MM.1S (cell line): ENCODE measurements at regions not wholly inside any gene's neighbourhood (a gene's known extent, or its start where the extent isn't known, plus 50 kb on each side); places are given as distances from the start of the nearest gene placed in this dataset.

Experiments
- DNase-seq: peaks from one replicate; pipeline ENCODE4 v3.0.0-alpha.2; 2015
- H2AFZ ChIP-seq: fragments of 300-600 bp; sonication (generic); 2 replicates; pipeline ENCODE4 v1.6.0; 2016; ENCODE audit warnings: antibody characterized with exemption, low read length
- H3F3A ChIP-seq: fragments of 300-600 bp; sonication (generic); 2 replicates; pipeline ENCODE4 v1.6.1; 2016; ENCODE audit warnings: mild to moderate bottlenecking, antibody characterized with exemption, low read length, moderate library complexity, mixed read lengths; ENCODE audit not compliant: insufficient read depth
- H3K27ac ChIP-seq: fragments of 300-600 bp; sonication (generic); 2 replicates; pipeline ENCODE4 v1.5.1; 2016; ENCODE audit warnings: mild to moderate bottlenecking, low read length
- H3K27me3 ChIP-seq: fragments of 300-600 bp; sonication (generic); replicated peaks from 2 replicates; pipeline ENCODE4 v1.6.0; 2016; ENCODE audit warnings: low read length; ENCODE audit not compliant: insufficient read depth
- H3K36me3 ChIP-seq: fragments of 300-600 bp; sonication (generic); replicated peaks from 2 replicates; pipeline ENCODE4 v1.6.1; 2016; ENCODE audit warnings: mild to moderate bottlenecking, low read length, mixed read lengths; ENCODE audit not compliant: insufficient read depth
- H3K4me1 ChIP-seq: fragments of 300-600 bp; sonication (generic); 2 replicates; pipeline ENCODE4 v1.6.1; 2016; ENCODE audit warnings: low read length, mixed read lengths
- H3K4me2 ChIP-seq: fragments of 300-600 bp; sonication (generic); 2 replicates; pipeline ENCODE4 v1.6.0; 2016; ENCODE audit warnings: low read depth, low read length
- H3K4me3 ChIP-seq: fragments of 300-600 bp; sonication (generic); 2 replicates; pipeline ENCODE4 v1.5.1; 2016; ENCODE audit warnings: low read length, mixed read lengths
- H3K79me2 ChIP-seq: fragments of 300-600 bp; sonication (generic); 2 replicates; pipeline ENCODE4 v1.6.1; 2016; ENCODE audit warnings: mixed run types, low read length, mixed read lengths
- H3K9ac ChIP-seq: fragments of 300-600 bp; sonication (generic); 2 replicates; pipeline ENCODE4 v1.6.1; 2016; ENCODE audit warnings: low read length, mixed read lengths
- H3K9me2 ChIP-seq: fragments of 300-600 bp; sonication (generic); replicated peaks from 2 replicates; pipeline ENCODE4 v1.6.1; 2016; ENCODE audit warnings: mild to moderate bottlenecking, low read length, mixed read lengths; ENCODE audit not compliant: insufficient read depth
- H3K9me3 ChIP-seq: fragments of 300-600 bp; sonication (generic); replicated peaks from 2 replicates; pipeline ENCODE4 v1.6.1; 2016; ENCODE audit warnings: mild to moderate bottlenecking, low read length, mixed read lengths; ENCODE audit not compliant: insufficient read depth
- H4K20me1 ChIP-seq: fragments of 300-600 bp; sonication (generic); 2 replicates; pipeline ENCODE4 v1.6.1; 2016; ENCODE audit warnings: mild to moderate bottlenecking, low read length, moderate library complexity, mixed read lengths; ENCODE audit not compliant: insufficient read depth
- EZH2 ChIP-seq: fragments of 300-600 bp; sonication (generic); optimal IDR thresholded peaks from 2 replicates; pipeline ENCODE3; 2017; ENCODE audit warnings: low read depth, mild to moderate bottlenecking, antibody characterized with exemption, low read length, mixed read lengths
- EZH2phosphoT487 ChIP-seq: fragments of 300-600 bp; sonication (generic); IDR thresholded peaks from 2 replicates; pipeline ENCODE4 v1.6.1; 2018; ENCODE audit warnings: antibody characterized with exemption, low read length
- TF ChIP-seq, protein P1 (sequence below): fragments of 300-600 bp; sonication (generic); IDR thresholded peaks from 2 replicates; pipeline ENCODE4 v1.5.1; 2016; ENCODE audit warnings: antibody characterized with exemption, low read length, mixed read lengths

DNA sequence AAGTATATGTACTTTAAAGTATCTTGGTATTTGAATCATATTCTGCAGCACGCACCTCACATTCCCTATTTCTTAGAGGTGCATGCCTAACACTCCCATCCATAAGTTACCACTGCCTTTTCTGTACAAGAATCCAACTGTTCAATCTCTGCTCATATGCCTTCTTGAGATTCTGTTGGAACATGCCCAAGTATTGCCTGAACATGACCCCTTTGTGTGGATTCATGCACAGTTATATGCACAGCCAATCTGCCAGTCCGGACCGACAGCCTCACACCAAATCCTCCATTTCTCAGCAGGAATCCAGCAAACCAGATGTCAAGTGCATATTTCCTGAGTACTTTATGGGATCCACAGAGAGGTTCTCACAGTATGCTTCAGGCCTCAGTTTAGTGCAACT, 222.0 kb downstream of the TMEM182 start:
- no peak overlapping the region for H3K4me2 ChIP-seq
- no peaks in the 10 kb centered on the region for H3F3A ChIP-seq
- H2AFZ ChIP-seq = no peak overlapping the region
- no peaks in the 10 kb centered on the region for H3K4me1 ChIP-seq
- no peak overlapping the region for H3K4me3 ChIP-seq
- H3K9me3 ChIP-seq = no peaks in the 10 kb centered on the region; the same call in 1 of the 2 replicates
- no peaks in the 10 kb centered on the region for H3K27me3 ChIP-seq
- H4K20me1 ChIP-seq = no peaks in the 10 kb centered on the region
- H3K27ac ChIP-seq = no peak overlapping the region
- H3K9ac ChIP-seq = no peak overlapping the region
- DNase-seq = no peak
- no peaks in the 10 kb centered on the region for H3K9me2 ChIP-seq
- TF ChIP-seq, protein P1, sequence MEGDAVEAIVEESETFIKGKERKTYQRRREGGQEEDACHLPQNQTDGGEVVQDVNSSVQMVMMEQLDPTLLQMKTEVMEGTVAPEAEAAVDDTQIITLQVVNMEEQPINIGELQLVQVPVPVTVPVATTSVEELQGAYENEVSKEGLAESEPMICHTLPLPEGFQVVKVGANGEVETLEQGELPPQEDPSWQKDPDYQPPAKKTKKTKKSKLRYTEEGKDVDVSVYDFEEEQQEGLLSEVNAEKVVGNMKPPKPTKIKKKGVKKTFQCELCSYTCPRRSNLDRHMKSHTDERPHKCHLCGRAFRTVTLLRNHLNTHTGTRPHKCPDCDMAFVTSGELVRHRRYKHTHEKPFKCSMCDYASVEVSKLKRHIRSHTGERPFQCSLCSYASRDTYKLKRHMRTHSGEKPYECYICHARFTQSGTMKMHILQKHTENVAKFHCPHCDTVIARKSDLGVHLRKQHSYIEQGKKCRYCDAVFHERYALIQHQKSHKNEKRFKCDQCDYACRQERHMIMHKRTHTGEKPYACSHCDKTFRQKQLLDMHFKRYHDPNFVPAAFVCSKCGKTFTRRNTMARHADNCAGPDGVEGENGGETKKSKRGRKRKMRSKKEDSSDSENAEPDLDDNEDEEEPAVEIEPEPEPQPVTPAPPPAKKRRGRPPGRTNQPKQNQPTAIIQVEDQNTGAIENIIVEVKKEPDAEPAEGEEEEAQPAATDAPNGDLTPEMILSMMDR = no peak
- TF ChIP-seq EZH2 (no peak), EZH2phosphoT487 (no peak)
- H3K79me2 ChIP-seq = no peaks in the 10 kb centered on the region
- no peaks in the 10 kb centered on the region for H3K36me3 ChIP-seq

GRCh38 chr2:102986826-102987490, 225.1 kb downstream of the TMEM182 start:
- H3K4me2 ChIP-seq = no peak overlapping the region
- no peak overlapping the region for H3K4me3 ChIP-seq
- H3K27ac ChIP-seq = no peak overlapping the region
- H3K79me2 ChIP-seq = no peaks in the 10 kb centered on the region
- H3F3A ChIP-seq = no peaks in the 10 kb centered on the region
- H3K9me3 ChIP-seq = no peaks in the 10 kb centered on the region; the same call in 1 of the 2 replicates
- no peak for DNase-seq
- no peak overlapping the region for H2AFZ ChIP-seq
- no peaks in the 10 kb centered on the region for H3K27me3 ChIP-seq
- H3K4me1 ChIP-seq = no peaks in the 10 kb centered on the region
- no peak overlapping the region for H3K9ac ChIP-seq
- no peaks in the 10 kb centered on the region for H3K9me2 ChIP-seq
- TF ChIP-seq EZH2phosphoT487 = no peak
- TF ChIP-seq, protein P1 = no peak
- no peak for TF ChIP-seq EZH2
- H3K36me3 ChIP-seq = no peaks in the 10 kb centered on the region
- H4K20me1 ChIP-seq = no peaks in the 10 kb centered on the region

DNA sequence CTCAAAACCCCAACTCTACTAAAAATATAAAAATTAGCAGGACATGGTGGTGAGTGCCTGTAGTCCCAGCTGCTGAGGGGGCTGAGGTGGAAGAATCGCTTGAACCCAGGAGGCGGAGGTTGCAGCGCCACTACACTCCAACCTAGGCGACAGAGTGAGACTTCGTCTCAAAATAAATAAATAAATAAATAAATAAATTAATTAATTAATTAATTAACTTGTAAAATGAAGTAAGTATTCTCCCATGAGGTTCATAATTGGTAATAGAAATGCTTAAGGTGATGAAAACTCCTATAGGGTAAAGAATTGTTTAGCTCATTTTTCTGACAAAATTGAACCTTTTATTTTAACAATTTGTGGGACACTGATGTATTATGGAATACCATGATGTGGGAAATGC, 230.8 kb downstream of the TMEM182 start:
- Histone ChIP-seq H3K4me3 (no peak overlapping the region), H3K79me2 (no peaks in the 10 kb centered on the region), H3K9me2 (no peaks in the 10 kb centered on the region), H3K27me3 (no peaks in the 10 kb centered on the region), H3K36me3 (no peaks in the 10 kb centered on the region), H3K9me3 (no peaks in the 10 kb centered on the region; the same call in 1 of the 2 replicates), H3K4me1 (no peaks in the 10 kb centered on the region), H4K20me1 (no peaks in the 10 kb centered on the region), H3K9ac (no peak overlapping the region), H3K27ac (no peak overlapping the region), H3K4me2 (no peak overlapping the region), H2AFZ (no peak overlapping the region), H3F3A (no peaks in the 10 kb centered on the region)
- DNase-seq = no peak
- no peak for TF ChIP-seq EZH2phosphoT487

DNA sequence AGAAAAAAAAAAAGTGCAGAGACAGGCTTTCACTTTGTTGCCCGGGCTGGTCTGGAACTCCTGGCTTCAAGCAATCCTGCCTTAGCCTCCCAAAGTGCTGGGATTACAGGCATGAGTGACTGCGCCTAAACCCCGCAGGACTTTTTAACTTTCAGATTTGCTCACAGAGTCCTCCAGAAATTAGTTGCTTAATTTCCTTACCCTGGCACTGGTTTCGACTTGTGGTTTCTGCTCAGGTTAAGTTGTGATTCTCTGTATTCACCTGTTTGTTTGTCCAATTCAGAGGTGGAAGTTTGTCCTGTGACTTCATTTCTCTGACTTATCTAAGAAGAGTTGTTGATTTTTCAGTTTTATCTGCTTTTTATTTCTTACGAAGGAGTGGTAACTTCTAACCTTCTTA, 238.1 kb downstream of the TMEM182 start:
- peaks cover 23% of the 10 kb centered on the region for H3F3A ChIP-seq
- H3K4me1 ChIP-seq = peaks cover 26% of the 10 kb centered on the region
- no peaks in the 10 kb centered on the region for H3K27me3 ChIP-seq
- H3K9me2 ChIP-seq = no peaks in the 10 kb centered on the region
- 0 out of 2 replicates have a peak overlapping the region, but pooled peaks have one; percentile 24 for H2AFZ ChIP-seq
- peak overlapping the region; percentile 74 for H3K4me2 ChIP-seq
- peak overlapping the region; percentile 49; the same call in 1 of the 2 replicates for H3K27ac ChIP-seq
- peak overlapping the region; percentile 28; the same call in 1 of the 2 replicates for H3K4me3 ChIP-seq
- no peaks in the 10 kb centered on the region for H3K36me3 ChIP-seq
- no peaks in the 10 kb centered on the region for H3K9me3 ChIP-seq
- H3K79me2 ChIP-seq = no peaks in the 10 kb centered on the region
- peak; percentile 65 for DNase-seq
- no peaks in the 10 kb centered on the region for H4K20me1 ChIP-seq
- peak overlapping the region; percentile 29; the same call in 1 of the 2 replicates for H3K9ac ChIP-seq
- TF ChIP-seq EZH2 = no peak
- TF ChIP-seq, protein P1 = no peak
- TF ChIP-seq EZH2phosphoT487 = no peak
